VCaP (cell line): ENCODE measurements at regions not wholly inside any gene's neighbourhood (a gene's known extent, or its start where the extent isn't known, plus 50 kb on each side); places are given as distances from the start of the nearest gene placed in this dataset.

Source experiments
- H3K27ac ChIP-seq: fragments of 450-650 bp; 2 replicates; pipeline ENCODE4 v1.5.1; 2017
- TF ChIP-seq, protein P1 (sequence below): fragments of 450-650 bp; conservative IDR thresholded peaks from 2 replicates; pipeline ENCODE4 v1.5.1; 2017; ENCODE audit warnings: mild to moderate bottlenecking, moderate library complexity

DNA sequence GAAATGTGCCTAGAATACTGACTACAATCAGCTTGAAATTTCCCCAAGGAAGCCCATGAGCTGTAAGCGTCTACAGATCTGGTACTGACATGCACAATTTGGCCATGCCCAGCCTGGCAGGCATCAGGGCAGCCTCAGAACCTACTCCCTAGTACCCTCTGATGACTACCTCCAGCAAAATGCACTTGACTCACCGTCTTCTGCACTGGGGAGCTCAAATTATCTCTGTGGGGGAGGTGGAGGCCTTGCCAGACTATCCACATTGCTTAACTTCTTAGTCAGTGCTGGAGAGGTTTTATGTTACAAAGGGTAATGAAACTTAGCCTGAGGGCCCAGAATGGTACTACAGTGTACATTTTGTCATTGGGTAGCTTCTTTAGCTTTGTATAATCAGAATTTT, 126.0 kb upstream of the ADGRF1 start:
- H3K27ac ChIP-seq = no peak overlapping the region
- TF ChIP-seq, protein P1, sequence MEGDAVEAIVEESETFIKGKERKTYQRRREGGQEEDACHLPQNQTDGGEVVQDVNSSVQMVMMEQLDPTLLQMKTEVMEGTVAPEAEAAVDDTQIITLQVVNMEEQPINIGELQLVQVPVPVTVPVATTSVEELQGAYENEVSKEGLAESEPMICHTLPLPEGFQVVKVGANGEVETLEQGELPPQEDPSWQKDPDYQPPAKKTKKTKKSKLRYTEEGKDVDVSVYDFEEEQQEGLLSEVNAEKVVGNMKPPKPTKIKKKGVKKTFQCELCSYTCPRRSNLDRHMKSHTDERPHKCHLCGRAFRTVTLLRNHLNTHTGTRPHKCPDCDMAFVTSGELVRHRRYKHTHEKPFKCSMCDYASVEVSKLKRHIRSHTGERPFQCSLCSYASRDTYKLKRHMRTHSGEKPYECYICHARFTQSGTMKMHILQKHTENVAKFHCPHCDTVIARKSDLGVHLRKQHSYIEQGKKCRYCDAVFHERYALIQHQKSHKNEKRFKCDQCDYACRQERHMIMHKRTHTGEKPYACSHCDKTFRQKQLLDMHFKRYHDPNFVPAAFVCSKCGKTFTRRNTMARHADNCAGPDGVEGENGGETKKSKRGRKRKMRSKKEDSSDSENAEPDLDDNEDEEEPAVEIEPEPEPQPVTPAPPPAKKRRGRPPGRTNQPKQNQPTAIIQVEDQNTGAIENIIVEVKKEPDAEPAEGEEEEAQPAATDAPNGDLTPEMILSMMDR = no peak

DNA sequence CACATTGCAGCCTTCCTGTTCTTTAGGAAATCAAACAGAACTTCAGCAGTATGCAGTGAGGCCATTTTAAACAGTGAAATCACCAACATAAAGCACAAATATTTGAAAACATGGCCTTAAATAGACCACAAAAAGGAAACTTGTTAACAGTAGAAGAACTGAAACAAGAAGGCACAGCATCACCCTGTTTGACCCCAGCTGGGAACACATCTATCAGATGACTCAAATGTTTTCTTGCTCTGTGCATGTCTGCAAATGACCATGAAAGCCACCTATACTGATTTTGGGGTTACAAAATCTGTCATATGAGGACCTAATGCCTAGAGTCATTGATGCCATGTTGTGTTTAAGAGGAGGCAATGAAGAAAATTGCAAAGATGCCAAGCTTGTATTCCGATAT, 123.8 kb upstream of the ADGRF1 start:
- H3K27ac ChIP-seq = no peak overlapping the region
- TF ChIP-seq, protein P1 = no peak

- no peak overlapping the region for H3K27ac ChIP-seq
- TF ChIP-seq, protein P1 = no peak
Observed at GRCh38 chr6:47164877-47165276, 122.7 kb upstream of the ADGRF1 start.

DNA sequence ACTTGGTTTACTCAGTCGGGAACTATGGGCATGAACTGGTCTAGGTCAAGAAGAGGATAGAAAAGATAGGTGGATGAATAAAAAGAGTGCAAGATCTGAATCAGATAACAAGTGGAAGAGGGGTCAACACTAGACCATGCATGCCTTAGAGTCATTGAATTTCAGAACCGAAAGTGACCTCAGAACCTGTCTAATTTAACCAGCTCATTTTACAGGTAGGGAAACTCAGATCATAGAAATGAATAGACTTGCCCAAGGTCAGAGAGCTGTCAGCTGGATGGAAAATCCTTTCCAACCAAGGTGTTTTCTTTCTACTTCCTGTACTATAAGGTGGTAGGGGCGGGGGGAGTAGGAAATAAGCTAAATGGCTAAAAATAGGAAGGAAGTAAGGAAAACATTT, 121.4 kb upstream of the ADGRF1 start:
- H3K27ac ChIP-seq = no peak overlapping the region
- TF ChIP-seq, protein P1 = no peak

DNA sequence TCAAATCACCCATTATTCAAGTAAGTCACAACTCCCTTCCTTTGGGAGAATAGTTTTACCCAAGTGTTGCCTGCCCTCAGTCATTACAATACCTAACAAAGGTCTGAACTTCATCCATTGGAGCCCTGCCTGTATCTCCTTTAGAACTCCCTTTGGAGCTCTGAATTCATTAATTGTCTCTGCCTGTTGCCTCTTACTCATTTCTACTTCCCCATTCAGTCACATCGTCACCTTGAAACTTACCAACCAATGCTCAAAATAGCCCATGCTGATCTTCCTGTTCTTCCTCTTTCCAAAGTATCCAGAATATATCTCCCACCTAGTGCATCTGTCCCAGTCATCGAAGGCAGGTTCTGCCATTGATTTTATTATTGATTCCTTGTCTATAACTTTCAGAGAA, 120.7 kb upstream of the ADGRF1 start:
- TF ChIP-seq, protein P1 = no peak
- H3K27ac ChIP-seq = no peak overlapping the region

GRCh38 chr6:47162231-47162630, 120.1 kb upstream of the ADGRF1 start:
- TF ChIP-seq, protein P1 = no peak
- H3K27ac ChIP-seq = no peak overlapping the region

DNA sequence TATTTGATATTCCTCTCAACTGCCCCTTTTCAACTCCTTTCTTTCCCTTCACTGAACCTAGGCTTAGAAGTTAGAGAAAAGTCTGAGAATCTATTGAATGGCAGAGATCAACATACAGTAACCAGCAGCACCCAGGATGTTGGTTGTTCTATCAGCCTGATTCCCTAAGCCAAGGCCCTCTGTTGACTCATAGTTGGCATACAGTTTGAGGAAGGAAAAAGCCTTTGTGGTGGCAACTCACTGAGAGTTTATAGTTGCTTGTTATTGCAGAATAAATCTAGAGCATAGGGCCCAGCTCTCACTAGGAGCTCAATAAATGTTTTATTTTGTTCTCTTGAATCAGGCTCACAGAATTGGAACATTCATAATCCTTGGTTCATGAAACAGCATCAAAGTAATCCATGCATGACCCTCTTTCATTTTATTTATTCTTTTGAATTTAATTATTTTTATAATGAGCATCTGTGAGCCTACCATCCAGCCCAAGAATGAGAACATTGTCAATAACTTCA, 119.1 kb upstream of the ADGRF1 start:
- no peak overlapping the region for H3K27ac ChIP-seq
- TF ChIP-seq, protein P1 = no peak
